BLaER1 treated with 17β-estradiol and CSF1 and Interleukin-3, amounts not matched to agents 10 nM and 100 nM (cell line): ENCODE measurements at regions not wholly inside any gene's neighbourhood (a gene's known extent, or its start where the extent isn't known, plus 50 kb on each side); places are given as distances from the start of the nearest gene placed in this dataset.

Experiments used
- H3K27ac ChIP-seq, 11 experiments: shearing (Covaris generic); formaldehyde crosslinking; 2 replicates each; pipeline ENCODE4 v1.8.1; 2022
- H3K27me3 ChIP-seq, 11 experiments: shearing (Covaris generic); formaldehyde crosslinking; 2 replicates each; pipeline ENCODE4 v1.8.1; 2022
- H3K36me3 ChIP-seq, 11 experiments: shearing (Covaris generic); formaldehyde crosslinking; 2 replicates each; pipeline ENCODE4 v1.8.1; 2022
- H3K4me1 ChIP-seq, 10 experiments: shearing (Covaris generic); formaldehyde crosslinking; 2 replicates each; pipeline ENCODE4 v1.8.1; 2022
- H3K4me2 ChIP-seq, 11 experiments: shearing (Covaris generic); formaldehyde crosslinking; 2 replicates each; pipeline ENCODE4 v1.8.1; 2022
- H3K4me3 ChIP-seq, 10 experiments: shearing (Covaris generic); formaldehyde crosslinking; 2 replicates each; pipeline ENCODE4 v1.8.1; 2022
- H3K9ac ChIP-seq, 11 experiments: shearing (Covaris generic); formaldehyde crosslinking; 2 replicates each; pipeline ENCODE4 v1.8.1; 2022
- H3K9me3 ChIP-seq, 11 experiments: shearing (Covaris generic); formaldehyde crosslinking; replicated peaks in 1 of 11; 2 replicates each; pipeline ENCODE4 v1.8.1; 2022
- H4K20me1 ChIP-seq, 11 experiments: shearing (Covaris generic); formaldehyde crosslinking; 2 replicates each; pipeline ENCODE4 v1.8.1; 2022
- Cebpa-rat ChIP-seq, 11 experiments: shearing (Covaris generic); IDR thresholded peaks; 2 replicates each; pipeline ENCODE4 v1.8.1; 2022

GRCh38 chr20:58569241-58570125, 54.3 kb upstream of the APCDD1L start:
- H4K20me1 ChIP-seq = no peaks in the 10 kb centered on the region
- no peaks in the 10 kb centered on the region for H3K36me3 ChIP-seq
- H3K27me3 ChIP-seq = no peaks in the 10 kb centered on the region
- no peak overlapping the region for H3K27ac ChIP-seq
- TF ChIP-seq Cebpa-rat (IDR thresholded peaks at IDR 0.05) = peak in 6 of 11 experiments; percentile 20 to 57 (median 27); a peak in 6 of 22 replicates
- H3K4me3 ChIP-seq = no peak overlapping the region
- H3K9ac ChIP-seq = no peak overlapping the region
- peaks cover 0 to 4% (median 2%) of the 10 kb centered on the region in 11 experiments; a peak in 11 of 22 replicates for H3K9me3 ChIP-seq
- peak overlapping the region; percentile 8 to 76 (median 62) for H3K4me2 ChIP-seq
- peaks cover 9 to 38% (median 22%) of the 10 kb centered on the region in 10 experiments for H3K4me1 ChIP-seq

GRCh38 chr20:58568483-58569240, 53.5 kb upstream of the APCDD1L start:
- Histone ChIP-seq H3K4me3 (no peak overlapping the region), H3K9me3 (peaks cover 0 to 12% (median 9%) of the 10 kb centered on the region in 11 experiments; a peak in 15 of 22 replicates), H3K27ac (no peak overlapping the region), H3K9ac (no peak overlapping the region), H4K20me1 (no peaks in the 10 kb centered on the region), H3K4me2 (peak overlapping the region in 7 of 11 experiments; percentile 8 to 66 (median 19); a peak in 6 of 22 replicates), H3K27me3 (no peaks in the 10 kb centered on the region), H3K4me1 (peaks cover 9 to 38% (median 22%) of the 10 kb centered on the region in 10 experiments), H3K36me3 (no peaks in the 10 kb centered on the region)
- no peak for TF ChIP-seq Cebpa-rat (IDR thresholded peaks at IDR 0.05)

GRCh38 chr20:58568126-58568482, 52.9 kb upstream of the APCDD1L start:
- H3K27me3 ChIP-seq = no peaks in the 10 kb centered on the region
- H3K36me3 ChIP-seq = no peaks in the 10 kb centered on the region
- H4K20me1 ChIP-seq = no peaks in the 10 kb centered on the region
- no peak for TF ChIP-seq Cebpa-rat (IDR thresholded peaks at IDR 0.05)
- H3K9me3 ChIP-seq = peaks cover 0 to 12% (median 9%) of the 10 kb centered on the region in 11 experiments; a peak in 15 of 22 replicates
- peak overlapping the region in 4 of 11 experiments; percentile 16 to 22 (median 18); a peak in 2 of 22 replicates for H3K4me2 ChIP-seq
- H3K4me1 ChIP-seq = peaks cover 9 to 38% (median 22%) of the 10 kb centered on the region in 10 experiments
- no peak overlapping the region for H3K27ac ChIP-seq
- H3K4me3 ChIP-seq = no peak overlapping the region
- H3K9ac ChIP-seq = no peak overlapping the region

GRCh38 chr20:58567437-58567836, 52.2 kb upstream of the APCDD1L start:
- Histone ChIP-seq H3K9ac (no peak overlapping the region), H3K4me2 (peak overlapping the region in 9 of 11 experiments; percentile 5 to 62 (median 45); a peak in 12 of 22 replicates), H3K9me3 (peaks cover 0 to 12% (median 9%) of the 10 kb centered on the region in 11 experiments; a peak in 15 of 22 replicates), H3K4me3 (no peak overlapping the region), H4K20me1 (no peaks in the 10 kb centered on the region), H3K27ac (no peak overlapping the region), H3K27me3 (no peaks in the 10 kb centered on the region), H3K4me1 (peaks cover 9 to 38% (median 22%) of the 10 kb centered on the region in 10 experiments), H3K36me3 (no peaks in the 10 kb centered on the region)
- no peak for TF ChIP-seq Cebpa-rat (IDR thresholded peaks at IDR 0.05)

- Histone ChIP-seq H3K9me3 (peaks cover 0 to 12% (median 9%) of the 10 kb centered on the region in 11 experiments; a peak in 15 of 22 replicates), H3K9ac (no peak overlapping the region), H3K4me2 (peak overlapping the region in 9 of 11 experiments; percentile 5 to 62 (median 45); a peak in 14 of 22 replicates), H3K27me3 (no peaks in the 10 kb centered on the region), H3K4me1 (peaks cover 9 to 38% (median 22%) of the 10 kb centered on the region in 10 experiments), H3K4me3 (no peak overlapping the region), H3K27ac (no peak overlapping the region), H4K20me1 (no peaks in the 10 kb centered on the region), H3K36me3 (no peaks in the 10 kb centered on the region)
- no peak for TF ChIP-seq Cebpa-rat (IDR thresholded peaks at IDR 0.05)
Measured at GRCh38 chr20:58566981-58567380, 51.8 kb upstream of the APCDD1L start.

GRCh38 chr20:58565461-58566175, 50.4 kb upstream of the APCDD1L start:
- no peaks in the 10 kb centered on the region for H4K20me1 ChIP-seq
- no peaks in the 10 kb centered on the region for H3K27me3 ChIP-seq
- peaks cover 0 to 12% (median 9%) of the 10 kb centered on the region in 11 experiments; a peak in 15 of 22 replicates for H3K9me3 ChIP-seq
- no peak overlapping the region for H3K9ac ChIP-seq
- H3K36me3 ChIP-seq = no peaks in the 10 kb centered on the region
- no peak overlapping the region for H3K4me3 ChIP-seq
- H3K4me1 ChIP-seq = peaks cover 9 to 33% (median 22%) of the 10 kb centered on the region in 10 experiments
- no peak for TF ChIP-seq Cebpa-rat (IDR thresholded peaks at IDR 0.05)
- H3K27ac ChIP-seq = no peak overlapping the region
- H3K4me2 ChIP-seq = no peak overlapping the region
